Thyroid gland (tissue), 4 donors: ENCODE measurements at regions not wholly inside any gene's neighbourhood (a gene's known extent, or its start where the extent isn't known, plus 50 kb on each side); places are given as distances from the start of the nearest gene placed in this dataset.

Source experiments
- DNase-seq, 2 donors: peaks; one replicate each; pipeline ENCODE4 v3.0.0-alpha.2; 2019
- H3K27ac ChIP-seq, 3 donors: fragments of 200-600 bp; sonication (generic); 1 replicate in 2 of 3; 2 replicates in 1 of 3; pipeline ENCODE4 v1.5.1; 2016 to 2019; ENCODE audit warnings: mild to moderate bottlenecking in 1 of 3, moderate library complexity in 1 of 3
- H3K27me3 ChIP-seq: fragments of 200-600 bp; sonication (generic); one replicate; pipeline ENCODE4 v1.5.1; 2019
- H3K36me3 ChIP-seq, 2 donors: fragments of 200-600 bp; sonication (generic); one replicate each; pipeline ENCODE4 v1.5.1; 2016 to 2019
- H3K4me1 ChIP-seq, 2 donors: fragments of 200-600 bp; sonication (generic); one replicate each; pipeline ENCODE4 v1.5.1; 2017 to 2019
- H3K4me3 ChIP-seq, 3 donors: fragments of 200-600 bp; sonication (generic); replicated peaks in 1 of 3; 1 replicate in 2 of 3; 2 replicates in 1 of 3; pipeline ENCODE4 v1.5.1; 2016; ENCODE audit warnings: mild to moderate bottlenecking in 1 of 3
- H3K9me3 ChIP-seq: fragments of 200-600 bp; sonication (generic); one replicate; pipeline ENCODE4 v1.5.1; 2017
- POLR2A ChIP-seq, 2 donors: fragments of 450-650 bp; IDR thresholded peaks; one replicate each; pipeline ENCODE4 v1.6.1; 2017; ENCODE audit warnings: antibody characterized with exemption in 2 of 2, mild to moderate bottlenecking in 2 of 2, moderate library complexity in 1 of 2
- WGBS, 2 donors: methylation state at CpG; one replicate each; pipeline ENCODE4 v1.1.5; 2017; 5-methylcytosine and 5-hydroxymethylcytosine counted together
- intact Hi-C: fragments of 100-400 bp; cut with DNase I; formaldehyde crosslinking; loops from one replicate; pipeline ENCODE4 v1.15.1; 2023
- TF ChIP-seq, protein P1 (sequence below), 6 experiments: fragments of 200-600 bp in 3 of 6; fragments of 450-650 bp in 3 of 6; sonication (generic) in 3 of 6; IDR thresholded peaks; one replicate each; pipeline ENCODE4 v1.5.1; 2016 to 2019; ENCODE audit warnings: antibody characterized with exemption in 6 of 6, mild to moderate bottlenecking in 2 of 6, inconsistent platforms in 1 of 6, moderate library complexity in 1 of 6

DNA sequence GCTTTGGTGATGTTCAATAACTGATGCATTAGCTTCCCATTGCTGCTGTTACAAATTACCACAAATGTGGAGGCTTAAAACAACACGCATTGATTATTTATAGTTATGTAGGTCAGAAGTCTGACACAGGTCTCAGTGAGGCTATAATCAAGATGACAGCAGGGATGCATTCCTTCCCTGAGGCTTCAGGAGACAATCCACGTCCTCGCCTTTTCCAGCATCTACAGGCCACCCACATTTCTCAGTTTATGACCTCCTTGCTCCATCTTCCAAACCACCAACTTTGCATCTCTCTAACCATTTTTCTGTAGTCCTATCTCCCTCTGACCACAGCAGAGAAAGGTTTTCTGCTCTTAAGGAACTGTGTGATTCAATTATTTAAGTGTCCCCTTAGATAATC lies 92.5 kb downstream of the GASK1B start:
- H3K27ac ChIP-seq, result no peak overlapping the region
- H3K27me3 ChIP-seq, result no peaks in the 10 kb centered on the region

DNA sequence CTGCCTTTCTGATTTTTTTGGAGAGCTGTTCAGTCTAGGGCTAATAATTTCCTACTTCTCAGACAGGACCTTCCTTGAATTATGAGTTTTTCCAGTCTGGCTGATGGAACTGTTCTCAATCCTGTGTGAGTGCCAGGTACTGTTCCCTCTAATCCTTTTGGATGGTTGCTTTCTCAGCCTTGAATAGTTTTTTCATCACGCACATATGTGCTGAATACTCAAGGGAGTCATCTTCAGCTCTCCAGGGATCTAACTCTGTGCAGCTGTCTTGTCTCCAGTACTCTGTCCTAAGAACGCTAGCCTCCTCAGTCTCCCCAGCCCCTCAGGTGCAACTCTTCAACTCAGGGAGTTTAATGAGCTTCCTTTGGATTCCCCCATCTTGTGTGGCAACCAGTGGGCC lies 93.2 kb downstream of the GASK1B start:
- H3K27me3 ChIP-seq, result no peaks in the 10 kb centered on the region
- H3K36me3 ChIP-seq, result no peaks in the 10 kb centered on the region
- 67 to 70% methylated on average over 2 of the region's 2 CpGs for WGBS, 2 donors
- no peak for DNase-seq
- intact Hi-C loops, result no loop called here
- no peak overlapping the region for H3K27ac ChIP-seq
- no peaks in the 10 kb centered on the region for H3K9me3 ChIP-seq
- H3K4me1 ChIP-seq, result no peaks in the 10 kb centered on the region
- no peak for TF ChIP-seq POLR2A (IDR thresholded peaks at IDR 0.05)
- TF ChIP-seq, protein P1, sequence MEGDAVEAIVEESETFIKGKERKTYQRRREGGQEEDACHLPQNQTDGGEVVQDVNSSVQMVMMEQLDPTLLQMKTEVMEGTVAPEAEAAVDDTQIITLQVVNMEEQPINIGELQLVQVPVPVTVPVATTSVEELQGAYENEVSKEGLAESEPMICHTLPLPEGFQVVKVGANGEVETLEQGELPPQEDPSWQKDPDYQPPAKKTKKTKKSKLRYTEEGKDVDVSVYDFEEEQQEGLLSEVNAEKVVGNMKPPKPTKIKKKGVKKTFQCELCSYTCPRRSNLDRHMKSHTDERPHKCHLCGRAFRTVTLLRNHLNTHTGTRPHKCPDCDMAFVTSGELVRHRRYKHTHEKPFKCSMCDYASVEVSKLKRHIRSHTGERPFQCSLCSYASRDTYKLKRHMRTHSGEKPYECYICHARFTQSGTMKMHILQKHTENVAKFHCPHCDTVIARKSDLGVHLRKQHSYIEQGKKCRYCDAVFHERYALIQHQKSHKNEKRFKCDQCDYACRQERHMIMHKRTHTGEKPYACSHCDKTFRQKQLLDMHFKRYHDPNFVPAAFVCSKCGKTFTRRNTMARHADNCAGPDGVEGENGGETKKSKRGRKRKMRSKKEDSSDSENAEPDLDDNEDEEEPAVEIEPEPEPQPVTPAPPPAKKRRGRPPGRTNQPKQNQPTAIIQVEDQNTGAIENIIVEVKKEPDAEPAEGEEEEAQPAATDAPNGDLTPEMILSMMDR (IDR thresholded peaks at IDR 0.05), result no peak
- H3K4me3 ChIP-seq, result no peak overlapping the region

More for the DNA sequence above, 92.5 kb downstream of the GASK1B start:
- H3K4me1 ChIP-seq, result no peaks in the 10 kb centered on the region
- intact Hi-C loops, result no loop called here
- no peak for DNase-seq
- H3K9me3 ChIP-seq, result no peaks in the 10 kb centered on the region
- H3K36me3 ChIP-seq, result no peaks in the 10 kb centered on the region
- TF ChIP-seq, protein P1 (IDR thresholded peaks at IDR 0.05), result no peak
- no peak for TF ChIP-seq POLR2A (IDR thresholded peaks at IDR 0.05)
- no peak overlapping the region for H3K4me3 ChIP-seq
- 83 to 88% methylated on average over 3 of the region's 3 CpGs for WGBS, 2 donors

DNA sequence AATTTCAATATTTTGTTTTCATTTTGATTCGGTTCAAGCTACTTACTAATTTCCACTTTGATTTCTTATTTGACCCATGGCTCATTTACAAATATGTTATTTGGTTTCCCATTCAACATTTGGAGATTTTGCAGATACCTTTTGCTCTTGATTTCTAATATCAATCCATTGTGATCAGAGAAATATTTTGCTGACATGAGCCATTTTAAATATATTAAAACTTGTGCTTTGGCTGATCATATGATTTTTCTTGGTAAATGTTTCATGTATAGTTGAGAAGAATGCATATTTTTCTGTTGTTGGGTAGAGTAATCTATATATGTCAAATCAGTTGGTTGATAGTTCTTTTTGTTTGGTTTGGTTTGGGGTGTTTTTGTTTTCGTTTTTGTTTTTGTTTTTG lies 95.0 kb downstream of the GASK1B start:
- no peak for DNase-seq
- Histone ChIP-seq H3K36me3 (no peaks in the 10 kb centered on the region), H3K27me3 (no peaks in the 10 kb centered on the region), H3K27ac (no peak overlapping the region), H3K4me1 (no peaks in the 10 kb centered on the region), H3K4me3 (no peak overlapping the region), H3K9me3 (no peaks in the 10 kb centered on the region)
- intact Hi-C loops, result no loop called here
- WGBS, 2 donors, result 89 to 93% methylated on average over 2 of the region's 2 CpGs
- TF ChIP-seq POLR2A (IDR thresholded peaks at IDR 0.05), result no peak
- TF ChIP-seq, protein P1 (IDR thresholded peaks at IDR 0.05), result no peak

DNA sequence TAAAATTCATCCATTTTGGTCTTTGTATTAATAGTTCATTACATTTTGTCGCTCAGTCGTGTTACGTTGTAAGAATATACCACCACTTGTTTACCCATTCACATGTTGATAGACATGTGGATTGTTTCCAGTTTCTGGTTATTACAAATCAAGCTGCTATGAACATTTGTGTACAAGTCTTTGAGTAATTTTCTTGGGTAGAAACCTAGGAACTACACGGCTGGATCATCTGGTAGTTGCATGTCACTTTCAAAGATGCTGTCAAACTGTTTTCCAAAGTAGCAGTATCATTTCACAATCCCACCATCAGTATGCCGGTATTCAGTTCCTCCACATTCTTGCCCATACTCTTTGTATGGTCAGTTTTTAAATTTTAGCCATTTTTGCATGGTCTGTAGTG lies 98.0 kb downstream of the GASK1B start:
- no peaks in the 10 kb centered on the region for H3K27me3 ChIP-seq
- no peaks in the 10 kb centered on the region for H3K9me3 ChIP-seq
- no peaks in the 10 kb centered on the region for H3K4me1 ChIP-seq
- 92 to 93% methylated on average over 5 of the region's 5 CpGs for WGBS, 2 donors
- intact Hi-C loops, result no loop called here
- no peak overlapping the region for H3K27ac ChIP-seq
- no peak for DNase-seq
- H3K36me3 ChIP-seq, result no peaks in the 10 kb centered on the region
- no peak for TF ChIP-seq POLR2A (IDR thresholded peaks at IDR 0.05)
- TF ChIP-seq, protein P1 (IDR thresholded peaks at IDR 0.05), result no peak
- no peak overlapping the region for H3K4me3 ChIP-seq

DNA sequence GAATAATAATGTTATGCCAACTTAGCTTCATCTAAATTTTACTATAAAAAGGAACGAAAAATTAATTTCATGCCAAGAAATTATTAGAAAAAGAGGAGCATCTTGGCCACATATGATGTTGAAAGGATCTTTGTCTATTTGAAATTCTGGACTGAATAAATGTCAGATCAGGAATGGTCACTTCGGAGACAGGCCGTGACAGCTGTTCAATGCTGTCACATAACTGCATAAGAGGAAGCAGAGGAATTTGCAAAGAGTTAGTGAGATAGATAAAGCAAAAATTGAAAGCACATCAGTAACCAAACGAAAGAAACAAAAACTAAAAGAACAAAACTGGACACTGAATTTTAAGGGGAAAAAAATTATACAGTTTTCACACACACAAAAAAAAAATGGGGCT lies 100.9 kb downstream of the GASK1B start:
- H3K36me3 ChIP-seq, result no peaks in the 10 kb centered on the region
- H3K27me3 ChIP-seq, result no peaks in the 10 kb centered on the region
- no peaks in the 10 kb centered on the region for H3K4me1 ChIP-seq
- no peak for DNase-seq
- WGBS, 2 donors, result 83 to 86% methylated on average over 4 of the region's 4 CpGs
- intact Hi-C loops, result no loop called here
- no peak for TF ChIP-seq POLR2A (IDR thresholded peaks at IDR 0.05)
- TF ChIP-seq, protein P1 (IDR thresholded peaks at IDR 0.05), result no peak
- no peak overlapping the region for H3K4me3 ChIP-seq
- H3K27ac ChIP-seq, result no peak overlapping the region
- no peaks in the 10 kb centered on the region for H3K9me3 ChIP-seq
